ENCODE measurements at regions not wholly inside any gene's neighbourhood (a gene's known extent, or its start where the extent isn't known, plus 50 kb on each side); places are given as distances from the start of the nearest gene placed in this dataset.

GRCh38 chr2:48258481-48259149, 55.9 kb upstream of the FOXN2 start:
- H3K4me1 ChIP-seq: no peaks in the 10 kb centered on the region
- intact Hi-C loops (cut with DNase I): loop anchor here in 1 of 2 donors (5.0 kb wide), 1 partner anchor 44 kb away; no protein-coding TSS in a partner anchor
- H3K4me3 ChIP-seq: no peak overlapping the region
- H3K27ac ChIP-seq: no peak overlapping the region
- 84 to 86% (median 86%) methylated on average over 4 of the region's 4 CpGs for WGBS, 3 donors
- DNase-seq: no peak
- no peaks in the 10 kb centered on the region for H3K36me3 ChIP-seq (ENCODE audit: insufficient read depth in 1 of 2, low read depth in 1 of 2)
- no peaks in the 10 kb centered on the region for H3K9me3 ChIP-seq
- no peaks in the 10 kb centered on the region for H3K27me3 ChIP-seq (ENCODE audit: insufficient read depth in 3 of 3, low read length in 2 of 3)
- no peak for ATAC-seq
- no peak for TF ChIP-seq CTCF (IDR thresholded peaks at IDR 0.05)

DNA sequence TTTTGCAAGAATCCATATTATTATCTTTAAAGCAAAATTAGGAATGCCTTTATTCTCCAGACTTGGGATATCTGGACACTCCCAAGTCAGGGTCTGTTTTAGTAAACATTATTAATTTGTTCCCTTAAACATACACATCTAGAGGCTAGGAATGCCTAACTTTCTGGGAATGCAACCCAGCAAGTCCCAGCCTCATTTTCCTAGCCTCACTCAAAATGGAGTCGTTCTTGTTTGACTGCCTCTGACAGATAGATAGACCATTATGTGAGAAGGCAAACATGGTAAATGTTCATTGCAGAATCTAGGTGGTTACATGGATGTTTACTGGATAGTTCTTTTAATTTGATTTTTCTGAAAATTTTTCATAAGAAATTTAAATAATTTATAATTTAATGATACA, 54.7 kb upstream of the FOXN2 start:
- Histone ChIP-seq H3K9me3 (no peaks in the 10 kb centered on the region), H3K4me3 (no peak overlapping the region), H3K36me3 (ENCODE audit: insufficient read depth in 1 of 2, low read depth in 1 of 2) (no peaks in the 10 kb centered on the region), H3K27me3 (ENCODE audit: insufficient read depth in 3 of 3, low read length in 2 of 3) (no peaks in the 10 kb centered on the region), H3K27ac (no peak overlapping the region), H3K4me1 (no peaks in the 10 kb centered on the region)
- intact Hi-C loops (cut with DNase I): loop anchor here in 1 of 2 donors (5.0 kb wide), 1 partner anchor 42 kb away; no protein-coding TSS in a partner anchor
- DNase-seq (no peak), ATAC-seq (no peak)
- TF ChIP-seq CTCF (IDR thresholded peaks at IDR 0.05): no peak
- WGBS, 3 donors: 85 to 93% (median 92%) methylated on average over 1 of the region's 1 CpG

GRCh38 chr2:48264627-48265026, 49.9 kb upstream of the FOXN2 start:
- 90 to 98% (median 95%) methylated on average over 1 of the region's 1 CpG for WGBS, 3 donors
- no peak overlapping the region for H3K27ac ChIP-seq
- no peaks in the 10 kb centered on the region for H3K27me3 ChIP-seq (ENCODE audit: insufficient read depth in 3 of 3, low read length in 2 of 3)
- TF ChIP-seq CTCF (IDR thresholded peaks at IDR 0.05): no peak
- no peak for DNase-seq
- no peaks in the 10 kb centered on the region for H3K4me1 ChIP-seq
- ATAC-seq: no peak
- H3K4me3 ChIP-seq: no peak overlapping the region
- intact Hi-C loops (cut with DNase I): no loop called here
- H3K36me3 ChIP-seq (ENCODE audit: insufficient read depth in 1 of 2, low read depth in 1 of 2): no peaks in the 10 kb centered on the region
- H3K9me3 ChIP-seq: no peaks in the 10 kb centered on the region

All from psoas muscle (tissue), 7 donors.